Activated naive CD4-positive, alpha-beta T cell treated with anti-CD3 and anti-CD28 coated beads, Interleukin-2, amount 50 U/mL, for 16 hours (primary cell): ENCODE measurements at regions not wholly inside any gene's neighbourhood (a gene's known extent, or its start where the extent isn't known, plus 50 kb on each side); places are given as distances from the start of the nearest gene placed in this dataset.

ENCODE experiments used
- DNase-seq: peaks from one replicate; pipeline ENCODE4 v3.0.0-alpha.2; 2020

- DNase-seq, result no peak
Observed at GRCh38 chr12:84362552-84362897, 550.1 kb downstream of the SLC6A15 start.

- no peak for DNase-seq
Observed at GRCh38 chr12:84361651-84362551, 550.7 kb downstream of the SLC6A15 start.

- DNase-seq, result no peak
Observed at GRCh38 chr12:84357314-84357713, 555.3 kb downstream of the SLC6A15 start.

- DNase-seq, result no peak
Observed at GRCh38 chr12:84356224-84356623, 556.4 kb downstream of the SLC6A15 start.

- no peak for DNase-seq
Observed at GRCh38 chr12:84355561-84355960, 557.0 kb downstream of the SLC6A15 start.

GRCh38 chr12:84348582-84348981 lies 564.0 kb downstream of the SLC6A15 start:
- DNase-seq, result no peak

GRCh38 chr12:84341467-84342193 lies 571.0 kb downstream of the SLC6A15 start:
- DNase-seq, result no peak

- no peak for DNase-seq
Observed at GRCh38 chr12:84336231-84336630, 576.4 kb downstream of the SLC6A15 start.

GRCh38 chr12:84329938-84330337 lies 582.7 kb downstream of the SLC6A15 start:
- DNase-seq, result no peak

- DNase-seq, result no peak
Observed at GRCh38 chr12:84315926-84316325, 596.7 kb downstream of the SLC6A15 start.

- DNase-seq, result no peak
Observed at GRCh38 chr12:84313323-84313675, 599.3 kb downstream of the SLC6A15 start.

GRCh38 chr12:84308211-84308610 lies 604.4 kb downstream of the SLC6A15 start:
- no peak for DNase-seq

- no peak for DNase-seq
Observed at GRCh38 chr12:84305144-84305543, 607.5 kb downstream of the SLC6A15 start.

- no peak for DNase-seq
Observed at GRCh38 chr12:84294246-84294645, 618.4 kb downstream of the SLC6A15 start.

- no peak for DNase-seq
Observed at GRCh38 chr12:84290168-84290567, 622.4 kb downstream of the SLC6A15 start.

- DNase-seq, result no peak
Observed at GRCh38 chr12:84277986-84278385, 634.6 kb downstream of the SLC6A15 start.

GRCh38 chr12:84276215-84276614 lies 636.4 kb downstream of the SLC6A15 start:
- DNase-seq, result no peak

- no peak for DNase-seq
Observed at GRCh38 chr12:84272324-84272723, 640.3 kb downstream of the SLC6A15 start.

- DNase-seq, result no peak
Observed at GRCh38 chr12:84270470-84271140, 642.0 kb downstream of the SLC6A15 start.

GRCh38 chr12:84247931-84248330 lies 664.7 kb downstream of the SLC6A15 start:
- DNase-seq, result no peak

- DNase-seq, result no peak
Observed at GRCh38 chr12:84243686-84244085, 668.9 kb downstream of the SLC6A15 start.

GRCh38 chr12:84222841-84223240 lies 689.8 kb downstream of the SLC6A15 start:
- DNase-seq, result no peak

- DNase-seq, result no peak
Observed at GRCh38 chr12:84218406-84218805, 694.2 kb downstream of the SLC6A15 start.

- DNase-seq, result no peak
Observed at GRCh38 chr12:84201976-84202375, 710.6 kb downstream of the SLC6A15 start.
